Ishikawa (cell line): ENCODE measurements at regions not wholly inside any gene's neighbourhood (a gene's known extent, or its start where the extent isn't known, plus 50 kb on each side); places are given as distances from the start of the nearest gene placed in this dataset.

ENCODE experiments used
- CEBPB ChIP-seq: IDR thresholded peaks from 2 replicates; pipeline ENCODE4 v1.6.1; 2012
- CREB1 ChIP-seq: IDR thresholded peaks from 2 replicates; pipeline ENCODE4 v1.6.1; 2012; ENCODE audit warnings: low read depth
- EGR1 ChIP-seq: IDR thresholded peaks from 2 replicates; pipeline ENCODE4 v1.6.1; 2012
- EP300 ChIP-seq: IDR thresholded peaks from 2 replicates; pipeline ENCODE4 v1.6.1; 2012; ENCODE audit warnings: borderline replicate concordance
- FOXM1 ChIP-seq: IDR thresholded peaks from 2 replicates; pipeline ENCODE4 v1.6.1; 2012; ENCODE audit warnings: low read depth, borderline replicate concordance
- MAX ChIP-seq: IDR thresholded peaks from 2 replicates; pipeline ENCODE4 v1.6.1; 2012
- NFIC ChIP-seq: IDR thresholded peaks from 2 replicates; pipeline ENCODE4 v1.6.1; 2012
- RAD21 ChIP-seq: IDR thresholded peaks from 2 replicates; pipeline ENCODE4 v1.6.1; 2012; ENCODE audit warnings: low read depth
- REST ChIP-seq: IDR thresholded peaks from 2 replicates; pipeline ENCODE4 v1.6.1; 2012; ENCODE audit warnings: low read depth, mild to moderate bottlenecking
- TAF1 ChIP-seq: IDR thresholded peaks from 2 replicates; pipeline ENCODE4 v1.6.1; 2012; ENCODE audit warnings: low read depth, mild to moderate bottlenecking
- TCF12 ChIP-seq: IDR thresholded peaks from 2 replicates; pipeline ENCODE4 v1.6.1; 2012; ENCODE audit warnings: low read depth
- TEAD4 ChIP-seq: IDR thresholded peaks from 2 replicates; pipeline ENCODE4 v1.6.1; 2012
- USF1 ChIP-seq: IDR thresholded peaks from 2 replicates; pipeline ENCODE4 v1.6.1; 2012
- YY1 ChIP-seq: IDR thresholded peaks from 2 replicates; pipeline ENCODE4 v1.6.1; 2012; ENCODE audit warnings: low read depth
- ZBTB7A ChIP-seq: IDR thresholded peaks from 2 replicates; pipeline ENCODE4 v1.6.1; 2012; ENCODE audit warnings: low read depth

- TF ChIP-seq ZBTB7A = no peak
- no peak for TF ChIP-seq EGR1
- TF ChIP-seq USF1 = no peak
- no peak for TF ChIP-seq TAF1
- no peak for TF ChIP-seq CREB1
- no peak for TF ChIP-seq FOXM1
- TF ChIP-seq NFIC = no peak
Measured at GRCh38 chr15:58360421-58361090, 71.2 kb upstream of the LIPC start.

- TF ChIP-seq MAX (no peak), CEBPB (peak; percentile 56)
Measured at GRCh38 chr15:58361273-58361759, 70.5 kb upstream of the LIPC start.

- TF ChIP-seq REST = no peak
- TF ChIP-seq ZBTB7A = no peak
Measured at GRCh38 chr15:58362262-58362922, 69.4 kb upstream of the LIPC start.

- TF ChIP-seq REST = no peak
- no peak for TF ChIP-seq TAF1
- no peak for TF ChIP-seq NFIC
- no peak for TF ChIP-seq EGR1
- no peak for TF ChIP-seq CREB1
- TF ChIP-seq EP300 = no peak
- no peak for TF ChIP-seq ZBTB7A
- no peak for TF ChIP-seq USF1
- TF ChIP-seq FOXM1 = no peak
- no peak for TF ChIP-seq TEAD4
- TF ChIP-seq RAD21 = no peak
- no peak for TF ChIP-seq MAX
- no peak for TF ChIP-seq TCF12
- no peak for TF ChIP-seq CEBPB
- no peak for TF ChIP-seq YY1
Measured at GRCh38 chr15:58369261-58369701, 62.5 kb upstream of the LIPC start.

GRCh38 chr15:58369956-58370355, 61.8 kb upstream of the LIPC start:
- no peak for TF ChIP-seq REST
- no peak for TF ChIP-seq TCF12
- no peak for TF ChIP-seq NFIC
- no peak for TF ChIP-seq YY1
